Keratinocyte (primary cell): ENCODE measurements at regions not wholly inside any gene's neighbourhood (a gene's known extent, or its start where the extent isn't known, plus 50 kb on each side); places are given as distances from the start of the nearest gene placed in this dataset.

ENCODE experiments used
- DNase-seq: peaks from one replicate; pipeline ENCODE4 v3.0.0-alpha.2; 2011; ENCODE audit warnings: low read depth, missing footprints, low spot score
- FAIRE-seq: peaks from 2 replicates; lab custom pipeline; 2011; peaks lifted over from hg19 to GRCh38; lab: Jason Lieb, UNC
- H2AFZ ChIP-seq: 2 replicates; pipeline ENCODE4 v1.6.0; 2012; ENCODE audit warnings: low read length, control low read depth, inconsistent platforms; ENCODE audit not compliant: control insufficient read depth
- H3K27ac ChIP-seq: 2 replicates; pipeline ENCODE4 v1.5.1; 2011; ENCODE audit warnings: low read length; ENCODE audit not compliant: control insufficient read depth, insufficient read depth
- H3K27me3 ChIP-seq: 3 replicates; pipeline ENCODE4 v1.6.0; 2011; ENCODE audit warnings: low read length; ENCODE audit not compliant: control insufficient read depth, insufficient read depth; ENCODE audit errors: extremely low read depth
- H3K36me3 ChIP-seq, 2 experiments: 2 replicates in 1 of 2; 3 replicates in 1 of 2; pipeline ENCODE4 v1.5.1; 2011; ENCODE audit warnings: low read length in 2 of 2, mild to moderate bottlenecking in 1 of 2; ENCODE audit not compliant: control insufficient read depth in 2 of 2, insufficient read depth in 2 of 2; ENCODE audit errors: extremely low read depth in 1 of 2
- H3K4me1 ChIP-seq: 3 replicates; pipeline ENCODE4 v1.5.1; 2011; ENCODE audit warnings: low read length; ENCODE audit not compliant: control insufficient read depth, insufficient read depth; ENCODE audit errors: extremely low read depth
- H3K4me2 ChIP-seq: 3 replicates; pipeline ENCODE4 v1.6.0; 2011; ENCODE audit warnings: low read depth, low read length; ENCODE audit not compliant: control insufficient read depth, insufficient read depth; ENCODE audit errors: extremely low read depth
- H3K4me3 ChIP-seq, 3 experiments: fragments of 200-600 bp in 1 of 3; sonication (generic) in 1 of 3; 2 replicates in 2 of 3; 3 replicates in 1 of 3; pipeline ENCODE4 v1.5.1; 2011 to 2016; ENCODE audit warnings: low read length in 3 of 3, mild to moderate bottlenecking in 3 of 3, control low read depth in 2 of 3, inconsistent platforms in 1 of 3, low read depth in 1 of 3, mixed read lengths in 1 of 3, mixed run types in 1 of 3, moderate library complexity in 1 of 3; ENCODE audit not compliant: control insufficient read depth in 2 of 3, insufficient read depth in 2 of 3; ENCODE audit errors: extremely low read depth in 1 of 3
- H3K79me2 ChIP-seq: 2 replicates; pipeline ENCODE4 v1.6.0; 2012; ENCODE audit warnings: low read length; ENCODE audit not compliant: control insufficient read depth, insufficient read depth
- H3K9ac ChIP-seq: 3 replicates; pipeline ENCODE4 v1.6.0; 2011; ENCODE audit warnings: low read length; ENCODE audit not compliant: control insufficient read depth, insufficient read depth; ENCODE audit errors: extremely low read depth
- H3K9me1 ChIP-seq: 3 replicates; pipeline ENCODE4 v1.6.0; 2011; ENCODE audit warnings: low read length; ENCODE audit not compliant: control insufficient read depth, insufficient read depth; ENCODE audit errors: extremely low read depth
- H3K9me3 ChIP-seq: 2 replicates; pipeline ENCODE4 v1.5.1; 2012; ENCODE audit warnings: low read depth, low read length; ENCODE audit not compliant: control insufficient read depth
- H4K20me1 ChIP-seq: 3 replicates; pipeline ENCODE4 v1.6.0; 2011; ENCODE audit warnings: low read length; ENCODE audit not compliant: control insufficient read depth, insufficient read depth; ENCODE audit errors: extremely low read depth
- EZH2 ChIP-seq: IDR thresholded peaks from one replicate; pipeline ENCODE4 v1.6.1; 2012; ENCODE audit warnings: inconsistent platforms, mild to moderate bottlenecking, low read length, moderate library complexity
- dilution Hi-C: fragments of 300-500 bp; cut with MboI; formaldehyde crosslinking; loops from one replicate; pipeline ENCODE4 v1.7.0; 2020; ENCODE audit warnings: low sequenced_read_pairs; ENCODE audit not compliant: extremely low pct_ligation_motif_present
- TF ChIP-seq, protein P1 (sequence below), 3 experiments: IDR thresholded peaks in 1 of 3; conservative IDR thresholded peaks in 1 of 3; optimal IDR thresholded peaks in 1 of 3; 2 replicates in 2 of 3; 3 replicates in 1 of 3; pipeline versions ENCODE3 to v1.5.1; 2011; ENCODE audit warnings: low read length in 3 of 3, mild to moderate bottlenecking in 3 of 3, moderate library complexity in 2 of 3, control low read depth in 1 of 3, inconsistent platforms in 1 of 3; ENCODE audit not compliant: insufficient read depth in 2 of 3; ENCODE audit errors: extremely low read depth in 1 of 3

DNA sequence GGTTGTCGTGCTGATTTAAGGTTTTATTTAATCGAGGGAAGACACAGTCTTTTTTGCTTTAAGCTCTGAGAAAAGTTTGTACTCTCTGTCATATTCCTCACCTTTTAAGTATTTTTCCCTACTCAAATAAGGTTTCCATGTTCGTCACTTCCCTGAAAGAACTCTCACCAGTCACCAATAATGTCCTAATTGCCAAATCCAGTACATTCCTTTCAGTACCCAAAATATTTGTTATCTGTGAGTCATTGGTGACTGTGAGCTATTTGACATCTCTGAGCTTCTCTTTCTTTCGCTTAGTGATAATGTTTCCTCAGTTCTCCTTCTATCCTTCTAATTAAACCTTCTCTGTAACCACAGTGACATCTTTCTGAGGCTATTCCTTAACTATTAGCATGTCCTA is 874.2 kb upstream of the ADGRL2 start:
- H2AFZ ChIP-seq: no peak overlapping the region
- TF ChIP-seq, protein P1, sequence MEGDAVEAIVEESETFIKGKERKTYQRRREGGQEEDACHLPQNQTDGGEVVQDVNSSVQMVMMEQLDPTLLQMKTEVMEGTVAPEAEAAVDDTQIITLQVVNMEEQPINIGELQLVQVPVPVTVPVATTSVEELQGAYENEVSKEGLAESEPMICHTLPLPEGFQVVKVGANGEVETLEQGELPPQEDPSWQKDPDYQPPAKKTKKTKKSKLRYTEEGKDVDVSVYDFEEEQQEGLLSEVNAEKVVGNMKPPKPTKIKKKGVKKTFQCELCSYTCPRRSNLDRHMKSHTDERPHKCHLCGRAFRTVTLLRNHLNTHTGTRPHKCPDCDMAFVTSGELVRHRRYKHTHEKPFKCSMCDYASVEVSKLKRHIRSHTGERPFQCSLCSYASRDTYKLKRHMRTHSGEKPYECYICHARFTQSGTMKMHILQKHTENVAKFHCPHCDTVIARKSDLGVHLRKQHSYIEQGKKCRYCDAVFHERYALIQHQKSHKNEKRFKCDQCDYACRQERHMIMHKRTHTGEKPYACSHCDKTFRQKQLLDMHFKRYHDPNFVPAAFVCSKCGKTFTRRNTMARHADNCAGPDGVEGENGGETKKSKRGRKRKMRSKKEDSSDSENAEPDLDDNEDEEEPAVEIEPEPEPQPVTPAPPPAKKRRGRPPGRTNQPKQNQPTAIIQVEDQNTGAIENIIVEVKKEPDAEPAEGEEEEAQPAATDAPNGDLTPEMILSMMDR (optimal IDR thresholded peaks at IDR 0.05 in 1 of 3, IDR thresholded peaks at IDR 0.05 in 1 of 3, conservative IDR thresholded peaks at IDR 0.05 in 1 of 3; ENCODE audit: extremely low read depth in 1 of 3, insufficient read depth in 2 of 3, low read length in 3 of 3): no peak
- no peak for TF ChIP-seq EZH2
- dilution Hi-C loops: no loop called here
- H3K9me3 ChIP-seq: no peaks in the 10 kb centered on the region
- H3K79me2 ChIP-seq: no peaks in the 10 kb centered on the region
- H4K20me1 ChIP-seq: no peaks in the 10 kb centered on the region
- H3K9me1 ChIP-seq: no peaks in the 10 kb centered on the region
- H3K27ac ChIP-seq: no peak overlapping the region
- no peaks in the 10 kb centered on the region for H3K27me3 ChIP-seq
- no peak for DNase-seq
- H3K36me3 ChIP-seq: no peaks in the 10 kb centered on the region
- no peak overlapping the region for H3K9ac ChIP-seq
- FAIRE-seq: no peak
- H3K4me2 ChIP-seq: no peak overlapping the region
- H3K4me3 ChIP-seq: no peak overlapping the region
- H3K4me1 ChIP-seq: no peaks in the 10 kb centered on the region

DNA sequence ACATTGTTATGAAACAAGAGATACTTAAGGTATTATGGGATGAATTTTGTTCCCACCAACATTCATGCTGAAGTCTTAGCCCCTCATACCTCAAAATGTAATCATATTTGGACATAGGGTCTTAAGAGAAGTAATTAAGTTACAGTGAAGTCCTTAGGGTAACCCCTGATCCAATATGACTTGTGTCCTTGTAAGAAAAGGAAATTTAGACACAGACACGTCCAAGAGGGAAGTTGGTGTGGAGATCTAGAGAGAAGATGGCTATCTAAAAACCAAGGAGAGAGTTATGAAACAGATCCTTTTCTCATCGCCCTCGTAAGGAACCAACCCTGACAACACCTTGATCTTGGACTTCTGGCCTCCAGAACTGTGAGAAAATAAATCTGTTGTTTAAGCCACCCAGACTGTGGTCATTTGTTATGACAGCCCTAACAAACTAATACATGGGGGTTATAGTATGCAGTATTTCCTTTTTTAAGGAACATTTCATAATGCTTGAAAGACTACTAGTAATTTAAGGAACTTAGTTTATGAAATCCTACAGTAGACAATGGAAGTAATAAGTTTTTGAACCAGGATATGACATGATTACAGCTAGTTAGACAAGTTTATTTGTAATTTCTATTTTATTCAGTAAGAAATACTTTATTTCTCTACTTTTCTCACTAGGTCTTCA is 875.5 kb upstream of the ADGRL2 start:
- Histone ChIP-seq H2AFZ (no peak overlapping the region), H3K9me1 (no peaks in the 10 kb centered on the region), H4K20me1 (no peaks in the 10 kb centered on the region), H3K4me2 (no peak overlapping the region), H3K27ac (no peak overlapping the region), H3K4me1 (no peaks in the 10 kb centered on the region), H3K9ac (no peak overlapping the region), H3K9me3 (no peaks in the 10 kb centered on the region), H3K79me2 (no peaks in the 10 kb centered on the region), H3K27me3 (no peaks in the 10 kb centered on the region), H3K4me3 (no peak overlapping the region), H3K36me3 (no peaks in the 10 kb centered on the region)
- DNase-seq (no peak), FAIRE-seq (no peak)
- TF ChIP-seq EZH2: no peak
- dilution Hi-C loops: no loop called here

DNA sequence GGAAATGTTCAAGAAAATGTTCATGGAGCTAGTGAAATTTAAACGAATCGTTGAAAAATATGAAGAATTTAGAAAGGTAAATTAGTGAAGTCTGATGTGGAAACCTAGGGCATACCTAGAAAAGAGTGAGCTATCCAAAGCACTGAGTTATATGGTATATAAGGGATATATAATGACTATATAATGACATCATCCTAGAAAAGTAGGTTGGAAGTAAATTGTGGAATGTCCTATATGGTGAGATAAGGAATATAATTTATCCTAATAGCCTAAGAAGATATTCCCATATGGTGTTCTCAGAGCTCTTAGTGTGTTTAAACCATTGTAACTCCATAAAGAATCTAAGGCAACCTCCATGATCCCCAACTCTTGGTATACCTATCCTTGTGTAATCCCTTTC is 876.4 kb upstream of the ADGRL2 start:
- no peak for FAIRE-seq
- TF ChIP-seq, protein P1 (optimal IDR thresholded peaks at IDR 0.05 in 1 of 3, IDR thresholded peaks at IDR 0.05 in 1 of 3, conservative IDR thresholded peaks at IDR 0.05 in 1 of 3; ENCODE audit: extremely low read depth in 1 of 3, insufficient read depth in 2 of 3, low read length in 3 of 3): no peak
- no peak for TF ChIP-seq EZH2
- Histone ChIP-seq H3K9ac (no peak overlapping the region), H2AFZ (no peak overlapping the region), H3K9me3 (no peaks in the 10 kb centered on the region), H4K20me1 (no peaks in the 10 kb centered on the region), H3K36me3 (no peaks in the 10 kb centered on the region), H3K27me3 (no peaks in the 10 kb centered on the region), H3K27ac (no peak overlapping the region), H3K4me1 (no peaks in the 10 kb centered on the region), H3K9me1 (no peaks in the 10 kb centered on the region), H3K4me2 (no peak overlapping the region), H3K79me2 (no peaks in the 10 kb centered on the region), H3K4me3 (no peak overlapping the region)
- no peak for DNase-seq
- dilution Hi-C loops: no loop called here
